ENCODE measurements at regions not wholly inside any gene's neighbourhood (a gene's known extent, or its start where the extent isn't known, plus 50 kb on each side); places are given as distances from the start of the nearest gene placed in this dataset.

DNA sequence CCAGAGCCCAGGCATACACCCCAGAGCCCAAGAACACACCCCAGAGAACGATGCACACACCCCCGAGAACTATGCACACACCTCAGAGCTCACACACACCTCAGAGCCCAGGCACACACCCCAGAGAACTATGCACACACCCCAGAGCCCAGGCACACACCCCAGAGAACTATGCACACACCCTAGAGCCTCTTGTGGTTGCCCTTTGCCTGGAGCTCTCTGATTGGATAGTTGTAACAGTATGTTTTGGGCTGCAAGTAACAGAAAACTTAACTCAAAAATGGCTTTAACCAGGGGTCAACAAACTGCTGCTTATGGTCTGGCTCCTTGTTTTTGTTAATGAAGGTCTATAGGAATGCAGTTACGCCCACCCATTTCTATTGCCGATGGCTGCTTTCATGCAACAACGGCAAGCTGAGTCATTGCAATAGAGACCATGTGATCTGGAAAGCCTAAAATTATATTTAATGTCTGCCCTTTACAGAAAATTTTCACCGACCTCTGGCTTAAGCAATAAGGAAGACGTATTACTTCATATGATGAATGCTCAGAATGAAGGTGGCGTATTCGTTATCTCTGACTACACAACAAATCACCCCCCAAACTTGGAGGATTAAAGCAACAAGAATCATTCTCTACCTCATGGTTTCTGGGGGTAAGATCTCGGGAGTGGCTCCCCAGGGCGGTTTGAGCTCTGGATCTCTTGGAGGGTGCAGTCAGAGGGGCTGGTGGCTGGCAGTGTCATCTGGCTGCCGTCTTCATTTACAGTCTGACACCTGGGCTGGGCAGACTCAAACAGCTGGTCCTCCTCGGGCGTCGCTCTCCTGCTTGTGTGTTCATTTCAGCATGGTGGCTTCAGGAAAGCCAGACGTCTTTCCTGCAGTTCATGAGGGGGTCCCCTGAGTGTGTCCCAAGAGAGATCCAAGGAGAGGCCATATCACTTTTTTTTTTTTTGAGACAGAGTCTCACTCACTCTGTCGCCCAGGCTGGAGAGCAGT is 66.3 kb upstream of the NCOR2 start:
- no peak for DNase-seq (ENCODE audit: low read depth in 4 of 4, low spot score in 3 of 4)

DNA sequence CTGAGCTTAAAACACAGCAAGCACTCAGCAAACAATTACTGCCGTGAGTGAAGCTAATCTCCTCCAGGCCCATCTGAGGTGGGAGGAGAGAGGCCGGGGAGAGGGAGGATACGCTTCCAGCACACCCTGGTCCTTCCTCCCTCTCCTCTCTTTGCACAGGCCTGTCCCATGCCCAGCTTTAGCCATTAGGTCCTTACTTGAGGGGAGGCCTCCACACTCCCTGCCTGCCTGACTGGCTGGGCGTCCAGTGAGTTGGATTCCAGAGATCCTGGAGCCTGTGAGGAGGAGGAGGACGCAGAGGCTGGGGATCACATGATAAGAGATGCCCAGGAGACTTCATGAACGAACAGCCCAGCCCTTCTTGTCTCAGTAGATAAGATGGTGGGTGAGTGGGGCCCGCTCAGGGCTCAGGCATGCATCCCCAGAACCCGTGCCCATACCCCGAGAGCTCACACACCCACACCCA is 65.1 kb upstream of the NCOR2 start:
- DNase-seq (ENCODE audit: low read depth in 4 of 4, low spot score in 3 of 4) = peak in 1 of 4 donors; percentile 37

GRCh38 chr12:124631681-124632256 is 64.4 kb upstream of the NCOR2 start:
- DNase-seq (ENCODE audit: low read depth in 4 of 4, low spot score in 3 of 4) = no peak

GRCh38 chr12:124630791-124631313 is 63.4 kb upstream of the NCOR2 start:
- no peak for DNase-seq (ENCODE audit: low read depth in 4 of 4, low spot score in 3 of 4)

GRCh38 chr12:124629789-124630480 is 62.5 kb upstream of the NCOR2 start:
- DNase-seq (ENCODE audit: low read depth in 4 of 4, low spot score in 3 of 4) = no peak

DNA sequence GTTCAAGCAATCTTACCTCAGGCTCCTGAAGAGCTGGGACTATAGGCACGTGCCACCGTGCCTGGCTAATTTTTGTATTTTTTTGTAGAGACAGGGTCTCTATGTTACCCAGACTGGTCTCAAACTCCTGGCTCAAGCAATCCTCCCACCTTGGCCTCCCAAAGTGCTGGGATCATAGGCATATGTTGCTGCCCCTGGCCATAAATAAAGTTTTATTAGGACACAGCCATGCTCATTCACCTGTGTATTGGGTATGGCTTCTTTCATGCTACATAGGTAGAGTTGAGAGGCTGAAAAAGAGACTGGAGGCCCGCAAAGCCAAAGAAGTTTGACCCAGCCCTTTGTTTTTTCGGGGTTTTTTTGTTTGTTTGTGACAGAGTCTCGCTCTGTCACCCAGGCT is 61.7 kb upstream of the NCOR2 start:
- no peak for DNase-seq (ENCODE audit: low read depth in 4 of 4, low spot score in 3 of 4)

- DNase-seq (ENCODE audit: low read depth in 4 of 4, low spot score in 3 of 4) = no peak
These were observed 60.5 kb upstream of the NCOR2 start for GRCh38 chr12:124627956-124628355.

GRCh38 chr12:124626971-124627411 is 59.6 kb upstream of the NCOR2 start:
- DNase-seq (ENCODE audit: low read depth in 4 of 4, low spot score in 3 of 4) = peak in 1 of 4 donors; percentile 45

DNA sequence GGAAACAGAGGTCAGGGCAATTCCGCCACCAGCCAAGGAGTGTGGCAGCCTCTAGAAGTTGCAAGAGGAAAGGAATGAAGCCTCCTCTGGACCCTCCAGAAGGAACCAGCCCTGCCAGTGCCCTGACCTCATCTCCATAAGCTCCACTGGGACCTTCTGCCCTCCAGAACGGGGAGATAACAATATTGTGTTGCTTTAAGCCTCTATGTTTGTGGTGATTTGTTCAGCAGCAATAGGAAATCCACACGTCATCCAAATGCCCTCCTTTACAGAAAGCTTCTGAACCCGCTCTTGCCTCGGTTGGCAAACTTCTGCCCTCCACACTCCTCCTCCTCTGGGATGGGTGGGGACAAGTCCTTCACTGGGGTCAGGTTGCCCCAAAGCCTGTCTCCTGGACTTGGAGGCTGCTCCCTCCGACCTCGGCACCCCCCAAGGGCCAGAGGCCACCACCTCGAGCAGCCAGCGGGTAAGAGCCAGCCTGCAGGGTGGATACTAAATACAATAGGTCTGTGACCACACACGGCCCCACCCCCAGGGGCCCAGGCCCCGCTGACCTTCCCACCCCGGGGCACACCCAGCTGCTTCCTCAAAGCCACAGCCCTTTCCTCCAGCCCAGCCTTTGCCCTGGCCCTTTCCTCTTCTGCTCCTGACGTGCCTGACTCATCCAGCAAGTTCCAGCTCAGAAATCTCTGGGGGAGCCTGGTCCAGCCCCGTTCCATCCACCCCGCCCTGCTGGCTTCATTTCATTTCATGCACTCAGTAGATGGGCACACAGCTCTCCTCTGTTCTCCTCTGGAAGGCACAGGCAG is 58.7 kb upstream of the NCOR2 start:
- no peak for DNase-seq (ENCODE audit: low read depth in 4 of 4, low spot score in 3 of 4)

DNA sequence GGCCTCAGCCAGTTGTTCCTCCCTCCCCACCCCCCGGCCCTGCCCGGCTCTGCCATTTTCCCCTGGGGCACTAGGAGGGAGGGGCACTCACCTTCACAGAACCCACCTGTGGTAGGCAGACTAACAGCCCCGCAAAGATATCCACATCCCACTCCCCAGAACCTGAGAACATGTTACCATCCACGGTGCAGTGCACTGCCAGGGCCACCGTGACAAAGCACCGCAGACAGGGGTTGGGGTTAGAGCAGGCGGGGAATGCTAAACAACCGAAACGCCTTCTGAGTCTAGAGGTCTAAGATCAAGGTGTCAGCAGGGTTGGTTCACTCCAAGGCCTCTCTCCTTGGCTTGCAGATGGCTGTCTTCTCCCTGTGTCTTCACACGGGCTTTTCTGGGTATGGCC is 57.4 kb upstream of the NCOR2 start:
- no peak for DNase-seq (ENCODE audit: low read depth in 4 of 4, low spot score in 3 of 4)

DNA sequence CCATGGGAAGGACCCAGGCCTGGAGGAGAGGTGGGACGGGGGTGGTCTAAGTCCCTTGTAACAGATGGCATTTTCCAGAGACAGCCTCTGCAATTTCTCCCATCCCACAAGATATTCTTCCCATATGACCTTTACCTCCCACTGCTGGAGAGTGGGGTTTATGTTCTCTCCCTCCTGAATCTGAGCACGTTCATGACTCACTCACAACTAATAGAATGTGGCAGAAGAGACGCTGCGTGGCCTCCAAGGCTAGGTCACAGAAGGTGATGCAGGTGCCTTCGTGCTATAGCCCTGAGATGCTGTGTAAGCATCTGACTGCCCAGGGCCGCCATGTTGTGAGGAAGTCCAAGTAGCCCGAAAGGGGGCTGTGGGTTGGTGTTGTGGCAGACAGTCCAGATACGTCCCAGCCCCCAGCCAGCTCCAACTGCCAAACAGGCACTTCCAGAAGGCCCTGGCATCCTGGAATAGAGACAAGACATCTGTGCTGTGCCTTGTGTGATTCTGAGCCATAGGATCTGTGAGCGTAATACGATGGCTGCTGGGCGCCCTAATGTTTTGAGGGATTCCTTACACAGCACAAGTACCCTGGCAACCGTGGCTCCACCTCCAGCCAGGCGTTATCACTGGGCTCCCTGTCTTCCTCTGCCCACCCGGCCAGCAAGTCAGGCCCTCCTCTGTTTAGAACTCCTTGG is 56.1 kb upstream of the NCOR2 start:
- no peak for DNase-seq (ENCODE audit: low read depth in 4 of 4, low spot score in 3 of 4)

DNA sequence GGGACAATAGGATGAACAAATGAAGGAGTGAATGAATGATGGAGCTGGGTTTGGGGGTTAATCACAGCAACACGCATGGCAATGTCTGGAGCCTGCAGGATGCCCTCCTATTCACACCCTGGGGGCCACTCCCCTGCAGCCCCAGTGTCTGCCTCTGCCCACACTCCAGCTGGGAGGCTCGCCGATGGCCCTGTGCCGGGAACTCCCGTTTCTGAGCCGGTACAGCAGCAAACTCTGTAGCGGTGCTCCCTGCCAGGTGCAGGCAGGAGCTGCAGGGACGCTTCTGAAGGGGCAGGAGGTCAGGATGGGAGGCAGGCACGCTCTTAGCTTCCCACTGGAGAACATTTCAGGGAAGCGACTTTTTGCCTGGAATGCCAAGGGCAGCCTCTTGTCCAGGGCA is 55.4 kb upstream of the NCOR2 start:
- no peak for DNase-seq (ENCODE audit: low read depth in 4 of 4, low spot score in 3 of 4)

GRCh38 chr12:124622331-124622730 is 54.9 kb upstream of the NCOR2 start:
- DNase-seq (ENCODE audit: low read depth in 4 of 4, low spot score in 3 of 4) = no peak

DNA sequence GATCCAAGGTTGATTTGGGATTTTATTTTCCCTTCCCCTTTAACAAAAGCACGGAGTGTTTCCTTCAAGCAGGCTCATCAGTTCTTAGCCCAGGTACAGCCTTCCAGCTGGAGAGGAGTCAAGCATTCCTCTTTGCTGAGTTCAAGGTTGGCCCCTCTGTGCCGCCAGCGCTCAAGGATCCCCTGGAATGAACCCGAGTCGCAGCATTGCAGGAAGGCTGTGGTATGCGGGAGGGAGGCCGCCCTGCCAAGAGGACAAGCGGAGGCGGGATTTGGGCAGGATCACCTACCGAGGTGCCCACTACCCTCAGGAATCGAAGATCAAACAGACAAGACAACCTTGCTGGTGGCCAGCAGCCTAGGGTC is 53.9 kb upstream of the NCOR2 start:
- DNase-seq (ENCODE audit: low read depth in 4 of 4, low spot score in 3 of 4) = no peak

- no peak for DNase-seq (ENCODE audit: low read depth in 4 of 4, low spot score in 3 of 4)
These were observed 53.3 kb upstream of the NCOR2 start for GRCh38 chr12:124620606-124621295.

- DNase-seq (ENCODE audit: low read depth in 4 of 4, low spot score in 3 of 4) = no peak
These were observed 51.0 kb upstream of the NCOR2 start for GRCh38 chr12:124618291-124618902.

- DNase-seq (ENCODE audit: low read depth in 4 of 4, low spot score in 3 of 4) = no peak
These were observed 50.2 kb upstream of the NCOR2 start for GRCh38 chr12:124617615-124618014.
